ENCODE measurements at regions not wholly inside any gene's neighbourhood (a gene's known extent, or its start where the extent isn't known, plus 50 kb on each side); places are given as distances from the start of the nearest gene placed in this dataset.
"Not testable (repeated sequence)": the region's sequence is repeated elsewhere in the genome, so short reads cannot be mapped to it uniquely, and the experiment has no call there.

DNA sequence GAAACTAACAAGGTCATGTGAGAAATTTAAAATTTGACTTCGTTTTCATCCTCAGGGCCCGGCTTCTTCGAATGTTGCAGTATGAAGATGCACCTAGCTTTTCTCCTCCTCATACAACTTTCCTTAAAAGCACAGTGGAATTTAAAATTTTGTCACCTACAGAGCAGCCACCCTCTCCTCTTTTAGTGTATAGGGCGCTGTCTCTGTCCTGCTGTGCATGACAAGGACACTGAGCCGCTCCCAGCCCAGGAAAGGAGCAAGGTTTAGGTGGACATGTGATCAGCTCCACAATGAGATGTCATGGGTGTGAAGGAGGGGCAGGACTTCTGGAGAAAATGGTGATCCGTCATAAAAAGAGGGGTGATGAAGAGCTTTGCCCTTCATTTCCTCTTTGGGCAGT lies 1185.4 kb downstream of the RPIA start:
- DNase-seq: not testable (repeated sequence)

GRCh38 chr2:89882880-89883279 lies 1191.4 kb downstream of the RPIA start:
- not testable (repeated sequence) for DNase-seq

DNA sequence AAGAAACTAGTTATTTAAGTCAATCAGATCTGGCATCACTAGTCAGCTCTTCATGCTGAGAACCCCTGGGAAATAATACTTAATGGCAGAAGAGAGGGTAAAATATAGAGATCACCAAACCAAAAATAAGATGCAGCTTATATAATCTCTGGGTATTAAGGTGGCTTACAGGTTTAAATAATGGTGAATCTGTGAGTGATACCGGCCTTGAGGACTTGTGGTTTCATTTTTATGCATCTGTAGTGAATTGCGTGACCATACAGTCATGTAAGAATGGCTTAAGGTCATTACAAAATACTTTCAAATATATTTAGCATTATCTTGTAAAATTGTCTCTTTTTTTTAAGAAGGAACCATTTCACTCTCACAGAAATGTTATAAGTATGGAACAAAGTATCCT lies 1192.2 kb downstream of the RPIA start:
- not testable (repeated sequence) for DNase-seq

- not testable (repeated sequence) for DNase-seq
Measured at GRCh38 chr2:89885071-89885470, 1193.6 kb downstream of the RPIA start.

- not testable (repeated sequence) for DNase-seq
Measured at GRCh38 chr2:89888693-89889092, 1197.2 kb downstream of the RPIA start.

- not testable (repeated sequence) for DNase-seq
Measured at GRCh38 chr2:89890185-89890773, 1198.8 kb downstream of the RPIA start.

DNA sequence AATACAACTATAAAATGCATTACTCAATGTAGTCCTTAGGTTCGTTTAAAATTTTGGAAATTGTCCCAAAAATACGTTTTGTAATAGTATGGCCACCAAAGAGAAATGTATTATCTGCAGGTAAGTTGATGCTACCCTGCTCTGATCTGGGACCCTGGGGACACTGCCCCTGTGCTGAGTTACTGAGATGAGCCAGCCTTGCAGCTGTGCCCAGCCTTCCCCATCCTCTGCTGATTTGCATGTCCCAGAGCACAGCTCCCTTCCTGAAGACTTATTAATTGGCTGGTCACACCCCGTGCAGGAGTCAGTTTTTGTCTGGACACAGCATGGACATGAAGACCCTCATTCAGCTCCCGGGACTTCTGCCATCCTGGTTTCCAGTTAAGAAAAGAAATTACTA lies 1203.5 kb downstream of the RPIA start:
- not testable (repeated sequence) for DNase-seq

DNA sequence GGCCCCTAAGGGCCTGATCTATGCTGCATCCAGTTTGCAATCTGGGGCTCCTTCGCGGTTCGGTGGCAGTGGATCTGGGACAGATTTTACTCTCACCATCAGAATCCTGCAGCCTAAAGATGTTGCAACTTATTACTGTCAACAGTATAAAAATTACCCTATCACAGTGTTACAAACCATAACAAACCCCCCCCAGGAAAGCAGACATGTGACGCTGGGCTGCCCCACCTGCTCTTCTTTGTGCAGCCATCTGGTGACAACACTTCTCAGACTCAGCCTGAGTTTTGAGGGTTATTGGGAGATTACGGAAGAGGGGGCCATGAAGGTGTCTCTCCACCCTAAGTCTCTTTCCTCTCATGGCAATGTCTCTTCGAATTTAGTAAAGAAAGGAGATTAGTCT lies 1204.2 kb downstream of the RPIA start:
- DNase-seq: not testable (repeated sequence)

DNA sequence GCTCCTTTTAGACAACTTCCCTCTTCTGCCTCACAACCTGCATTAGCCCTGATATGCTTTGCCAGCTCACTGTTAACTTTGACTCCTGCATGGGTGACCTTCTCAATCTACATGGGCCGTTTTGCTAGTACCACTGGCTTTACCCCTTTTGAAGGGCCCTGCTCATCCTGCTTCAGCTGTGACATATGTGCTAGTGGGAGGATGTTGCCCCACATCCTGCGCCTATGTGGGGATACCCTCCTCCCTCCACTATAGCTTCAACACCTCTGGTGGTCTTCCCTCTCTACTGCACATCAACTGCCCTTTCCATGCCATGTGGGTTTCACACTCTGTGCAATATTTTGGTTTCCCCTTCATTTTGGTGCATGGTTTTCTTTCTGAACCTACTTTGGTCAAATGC lies 1235.5 kb downstream of the RPIA start:
- DNase-seq: not testable (repeated sequence)

GRCh38 chr2:89935436-89935835 lies 1244.0 kb downstream of the RPIA start:
- DNase-seq: not testable (repeated sequence)

DNA sequence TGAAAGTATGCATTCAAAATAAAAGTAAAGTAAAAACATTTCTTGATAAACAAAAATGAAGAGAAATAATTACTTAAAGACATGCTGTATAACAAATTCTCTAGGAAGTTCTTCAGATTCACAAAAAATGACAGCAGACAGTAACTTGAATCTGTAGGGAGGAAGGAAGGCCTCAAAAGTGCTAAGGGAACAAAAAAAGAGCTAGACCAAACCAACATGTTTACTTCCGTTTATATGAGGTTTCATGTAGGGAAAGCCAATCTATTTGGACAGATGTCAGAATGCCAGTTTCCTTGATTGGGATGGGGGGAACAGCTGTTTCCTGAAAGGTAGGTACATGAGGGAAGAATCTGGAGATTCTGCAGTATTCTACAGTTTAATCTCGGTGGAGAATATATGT lies 1244.5 kb downstream of the RPIA start:
- not testable (repeated sequence) for DNase-seq

- DNase-seq: not testable (repeated sequence)
Measured at GRCh38 chr2:89936559-89936958, 1245.1 kb downstream of the RPIA start.

- not testable (repeated sequence) for DNase-seq
Measured at GRCh38 chr2:89938756-89939155, 1247.3 kb downstream of the RPIA start.

- DNase-seq: not testable (repeated sequence)
Measured at GRCh38 chr2:89944267-89944666, 1252.8 kb downstream of the RPIA start.

DNA sequence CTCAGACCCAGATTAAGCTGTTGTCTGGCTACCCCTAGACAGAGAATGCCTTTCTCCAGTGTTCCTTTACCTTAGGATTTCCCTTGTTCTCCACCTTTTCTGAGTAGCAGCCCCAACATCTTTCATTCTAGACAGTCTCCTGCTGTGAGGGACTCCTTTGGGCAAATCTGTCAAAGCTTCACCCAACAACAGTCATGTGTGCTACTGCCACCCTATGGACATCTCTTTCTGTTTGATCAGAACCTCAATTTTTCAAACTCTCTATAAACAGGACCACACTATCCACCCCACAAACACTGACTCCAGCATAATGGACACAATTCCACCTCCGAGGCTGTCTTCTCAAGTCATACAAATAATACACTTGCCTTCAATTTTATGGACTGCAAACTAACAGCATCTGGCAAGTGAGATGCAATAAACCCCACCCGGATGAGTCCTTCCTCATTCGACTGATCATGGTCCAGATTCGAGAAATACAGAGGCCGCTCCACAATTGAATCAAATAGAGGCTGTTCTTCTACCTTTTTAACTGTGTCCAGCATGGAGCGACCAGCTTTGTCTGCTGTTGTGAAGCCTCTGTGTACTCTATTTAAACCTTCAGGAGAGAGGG lies 1253.6 kb downstream of the RPIA start:
- DNase-seq: not testable (repeated sequence)

GRCh38 chr2:89947208-89947815 lies 1255.8 kb downstream of the RPIA start:
- DNase-seq: not testable (repeated sequence)

DNA sequence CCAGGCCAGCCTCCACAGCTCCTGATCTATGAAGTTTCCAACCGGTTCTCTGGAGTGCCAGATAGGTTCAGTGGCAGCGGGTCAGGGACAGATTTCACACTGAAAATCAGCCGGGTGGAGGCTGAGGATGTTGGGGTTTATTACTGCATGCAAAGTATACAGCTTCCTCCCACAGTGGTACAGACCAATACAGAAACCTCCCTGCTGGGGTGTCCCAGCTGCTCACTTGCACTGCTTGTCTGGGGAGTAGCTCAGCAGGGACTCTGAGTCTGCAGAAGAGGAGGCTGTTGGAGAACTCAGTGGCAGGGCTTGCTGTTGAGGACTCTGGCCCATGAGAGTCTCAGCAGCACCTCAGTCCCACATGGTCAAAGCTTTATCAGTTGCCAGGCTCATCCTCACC lies 1256.6 kb downstream of the RPIA start:
- DNase-seq: not testable (repeated sequence)

DNA sequence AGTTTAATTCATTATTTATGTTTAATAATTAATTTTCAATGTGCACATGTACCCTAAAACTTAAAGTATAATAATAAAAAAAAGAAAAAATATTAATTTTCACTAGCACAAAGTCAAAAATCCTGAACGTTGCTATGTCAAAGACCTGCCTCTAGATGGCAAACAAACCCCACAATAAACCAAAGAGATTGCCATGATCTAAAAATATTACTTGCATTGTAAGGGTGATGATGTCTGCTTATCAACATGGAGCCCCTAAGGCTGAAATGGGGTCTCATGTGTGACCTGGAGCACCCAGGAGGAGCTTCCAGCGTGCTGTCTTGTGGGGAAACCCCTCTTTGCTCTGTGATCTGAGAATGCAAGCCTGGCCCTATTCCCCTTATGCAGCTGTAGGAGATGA lies 1259.3 kb downstream of the RPIA start:
- DNase-seq: not testable (repeated sequence)

DNA sequence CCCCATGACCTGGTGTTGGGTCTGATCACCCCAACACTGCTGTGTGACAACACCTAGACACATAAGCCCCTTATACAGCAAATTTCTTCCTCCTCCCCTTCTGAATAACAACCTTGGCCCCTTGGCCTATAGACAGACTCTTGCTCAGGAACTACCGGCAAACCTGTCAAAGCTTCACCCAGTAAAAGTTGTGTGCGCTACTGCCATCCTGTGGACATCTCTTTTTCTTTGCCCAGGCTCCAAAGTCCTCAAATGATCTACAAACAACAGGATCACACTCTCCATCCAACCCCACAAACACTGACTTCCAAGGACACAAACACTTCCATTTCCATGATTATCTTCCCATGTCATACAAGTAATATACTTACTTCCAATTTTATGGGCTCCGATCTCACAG lies 1265.8 kb downstream of the RPIA start:
- DNase-seq: not testable (repeated sequence)

DNA sequence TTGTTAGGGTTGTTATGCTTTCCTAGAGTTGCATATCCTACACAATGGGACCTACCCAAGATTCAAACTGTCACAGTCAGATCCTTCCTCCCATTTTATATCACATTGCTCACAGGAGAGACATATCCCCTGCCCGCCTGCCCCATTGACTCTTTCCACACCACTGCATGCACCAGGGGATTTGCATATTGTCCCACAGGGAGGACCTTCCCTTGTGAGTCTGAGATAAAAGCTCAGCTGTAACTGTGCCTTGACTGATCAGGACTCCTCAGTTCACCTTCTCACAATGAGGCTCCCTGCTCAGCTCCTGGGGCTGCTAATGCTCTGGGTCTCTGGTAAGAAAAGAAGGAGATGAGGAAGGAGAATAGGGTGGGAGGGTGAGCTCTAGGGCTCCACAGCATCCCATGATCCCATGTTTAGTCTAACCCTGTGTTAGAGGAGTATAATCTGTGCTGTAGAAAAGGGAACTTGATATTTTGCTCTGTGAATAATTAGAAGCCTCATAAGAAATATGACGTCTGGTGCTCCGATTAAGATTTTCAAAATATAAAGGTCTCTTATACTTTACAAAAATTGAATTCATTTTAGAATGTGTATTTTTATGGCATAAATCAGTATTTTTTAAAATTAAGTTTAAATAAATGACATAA lies 1268.4 kb downstream of the RPIA start:
- not testable (repeated sequence) for DNase-seq

- DNase-seq: not testable (repeated sequence)
Measured at GRCh38 chr2:89960570-89960969, 1269.1 kb downstream of the RPIA start.

GRCh38 chr2:89968567-89968966 lies 1277.1 kb downstream of the RPIA start:
- DNase-seq: not testable (repeated sequence)

DNA sequence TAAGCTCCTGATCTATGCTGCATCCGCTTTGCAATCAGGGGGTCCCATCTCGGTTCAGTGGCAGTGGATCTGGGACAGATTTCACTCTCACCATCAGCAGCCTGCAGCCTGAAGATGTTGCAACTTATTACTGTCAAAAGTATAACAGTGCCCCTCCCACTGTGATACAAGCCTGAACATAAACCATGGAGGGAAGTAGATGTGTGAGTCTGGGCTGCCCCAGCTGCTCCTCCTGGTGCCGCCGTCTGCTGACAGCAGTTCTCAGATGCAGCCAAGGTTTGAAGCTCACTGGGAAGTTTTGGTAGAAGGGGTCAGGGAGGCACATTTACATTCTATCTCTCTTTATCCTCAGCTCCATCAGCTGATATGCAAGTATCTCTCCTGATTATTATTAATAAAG lies 1277.7 kb downstream of the RPIA start:
- DNase-seq: not testable (repeated sequence)

DNA sequence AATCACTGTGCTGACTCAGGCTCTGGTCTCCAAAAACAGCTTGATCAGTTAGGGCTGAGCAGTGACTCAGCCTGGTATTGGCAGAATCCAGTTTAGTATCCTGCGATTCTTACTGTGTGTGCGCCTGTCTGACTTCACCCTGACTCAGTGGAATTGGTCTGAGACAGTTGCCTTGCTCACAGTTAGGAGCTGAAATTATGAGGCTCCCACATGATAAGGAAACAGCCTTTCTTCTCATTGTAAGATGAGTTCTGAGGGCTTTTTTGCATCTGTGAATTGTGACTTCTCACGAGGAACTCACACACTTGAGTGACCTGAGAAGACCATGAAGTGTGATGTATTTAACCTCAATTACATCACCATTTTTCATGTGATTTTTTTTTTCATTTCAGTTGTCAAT lies 1282.4 kb downstream of the RPIA start:
- not testable (repeated sequence) for DNase-seq
